Epithelial cell of esophagus (primary cell): ENCODE measurements at regions not wholly inside any gene's neighbourhood (a gene's known extent, or its start where the extent isn't known, plus 50 kb on each side); places are given as distances from the start of the nearest gene placed in this dataset.
A peak's percentile ranks its signal among the peaks of the same experiment; 100 is the strongest.
"Not testable (repeated sequence)": the region's sequence is repeated elsewhere in the genome, so short reads cannot be mapped to it uniquely, and the experiment has no call there.

Source experiments
- DNase-seq: peaks from one replicate; pipeline ENCODE4 v3.0.0; 2010; ENCODE audit warnings: low read depth
- H3K4me3 ChIP-seq: 2 replicates; pipeline ENCODE4 v1.5.1; 2011; ENCODE audit warnings: mild to moderate bottlenecking, low read length, control low read depth
- CTCF ChIP-seq: IDR thresholded peaks from 2 replicates; pipeline ENCODE4 v1.5.1; 2011; ENCODE audit warnings: low read depth, mild to moderate bottlenecking, low read length, control low read depth, inconsistent platforms; ENCODE audit not compliant: insufficient read depth; ENCODE audit errors: missing control alignments

DNA sequence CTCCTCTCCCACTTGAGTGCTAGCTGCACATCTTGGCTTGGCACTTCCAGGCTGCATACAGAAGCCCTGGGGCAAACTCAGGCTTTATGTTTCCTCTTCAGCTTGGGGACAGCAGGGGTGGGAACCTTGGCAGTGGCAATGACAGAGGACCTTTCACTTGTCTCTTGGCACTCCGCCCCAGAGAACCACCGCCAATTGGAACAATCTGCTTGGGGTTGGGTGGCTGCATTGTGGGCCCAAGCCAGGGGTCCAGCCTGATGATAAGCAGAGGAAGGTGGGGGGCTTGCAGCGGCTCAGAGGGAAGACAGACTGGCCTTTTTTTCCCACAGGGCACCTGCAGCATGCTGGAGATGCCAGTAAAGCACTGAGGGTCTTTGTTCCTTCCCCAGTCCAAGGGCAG lies 179.0 kb upstream of the NMUR2 start:
- H3K4me3 ChIP-seq, result no peak overlapping the region
- DNase-seq, result no peak
- no peak for TF ChIP-seq CTCF

GRCh38 chr5:152592416-152592815 lies 187.3 kb upstream of the NMUR2 start:
- no peak overlapping the region for H3K4me3 ChIP-seq
- peak; percentile 16 for DNase-seq
- peak; percentile 33 for TF ChIP-seq CTCF

DNA sequence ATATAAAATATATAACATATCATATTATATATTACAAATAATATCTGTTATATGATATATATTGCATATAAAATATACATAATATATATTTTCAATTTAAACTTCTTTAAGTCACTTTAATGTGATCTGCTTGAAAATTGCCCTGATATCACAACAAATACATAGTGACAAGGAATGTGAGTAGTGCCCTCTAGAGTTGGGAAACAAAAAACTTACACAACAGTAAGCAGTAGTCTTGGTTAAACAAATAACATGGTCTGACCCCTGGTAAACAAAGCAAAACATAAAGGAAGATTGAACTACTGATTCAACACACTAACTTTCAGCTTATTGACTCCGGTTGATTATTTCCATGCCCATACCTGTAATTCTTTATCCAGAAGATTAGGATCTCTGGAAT lies 188.3 kb upstream of the NMUR2 start:
- no peak overlapping the region for H3K4me3 ChIP-seq
- TF ChIP-seq CTCF, result peak; percentile 19
- peak; percentile 27 for DNase-seq

GRCh38 chr5:152595405-152595804 lies 190.3 kb upstream of the NMUR2 start:
- TF ChIP-seq CTCF, result no peak
- H3K4me3 ChIP-seq, result no peak overlapping the region
- no peak for DNase-seq

DNA sequence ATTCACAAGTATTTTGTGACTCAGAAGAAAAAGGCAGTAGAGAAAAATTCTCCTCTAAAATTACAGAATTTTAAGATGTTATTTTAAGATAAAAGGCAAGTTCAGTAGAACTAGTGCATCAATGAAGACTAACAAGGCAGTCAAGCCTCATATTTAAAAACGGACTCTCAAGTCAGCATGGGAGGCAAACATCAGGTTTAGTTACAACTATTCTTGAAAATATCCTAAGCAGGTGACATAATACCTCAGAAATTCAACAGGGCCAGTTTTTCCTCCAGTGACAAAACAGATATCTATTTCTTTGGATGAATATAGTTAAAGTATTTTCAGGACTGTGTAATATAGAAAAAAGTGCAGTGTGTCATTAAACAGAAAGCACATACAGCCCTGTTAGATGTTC lies 194.0 kb upstream of the NMUR2 start:
- DNase-seq, result no peak
- TF ChIP-seq CTCF, result no peak

GRCh38 chr5:152601806-152602732 lies 197.0 kb upstream of the NMUR2 start:
- no peak for TF ChIP-seq CTCF
- DNase-seq, result no peak
- H3K4me3 ChIP-seq, result no peak overlapping the region

More for the DNA sequence above, 194.0 kb upstream of the NMUR2 start:
- no peak overlapping the region for H3K4me3 ChIP-seq

GRCh38 chr5:152606050-152606449 lies 201.0 kb upstream of the NMUR2 start:
- not testable (repeated sequence) for DNase-seq, H3K4me3 ChIP-seq
